GM19099 (cell line): ENCODE measurements at regions not wholly inside any gene's neighbourhood (a gene's known extent, or its start where the extent isn't known, plus 50 kb on each side); places are given as distances from the start of the nearest gene placed in this dataset.

Experiments used
- POLR2A ChIP-seq: IDR thresholded peaks from 3 replicates; pipeline ENCODE4 v1.6.1; 2011; ENCODE audit warnings: low read depth; ENCODE audit not compliant: insufficient read length; ENCODE audit errors: extremely low read depth

GRCh38 chr10:78746155-78746763, 322.5 kb upstream of the ZMIZ1 start:
- no peak for TF ChIP-seq POLR2A

- TF ChIP-seq POLR2A, result no peak
Measured at GRCh38 chr10:78747401-78748234, 321.1 kb upstream of the ZMIZ1 start.

- TF ChIP-seq POLR2A, result no peak
Measured at GRCh38 chr10:78748235-78748533, 320.6 kb upstream of the ZMIZ1 start.

- no peak for TF ChIP-seq POLR2A
Measured at GRCh38 chr10:78749200-78749599, 319.6 kb upstream of the ZMIZ1 start.

GRCh38 chr10:78749898-78750297, 318.9 kb upstream of the ZMIZ1 start:
- no peak for TF ChIP-seq POLR2A

- no peak for TF ChIP-seq POLR2A
Measured at GRCh38 chr10:78750418-78750817, 318.3 kb upstream of the ZMIZ1 start.

GRCh38 chr10:78751716-78752115, 317.1 kb upstream of the ZMIZ1 start:
- no peak for TF ChIP-seq POLR2A

- TF ChIP-seq POLR2A, result no peak
Measured at GRCh38 chr10:78752221-78752620, 316.5 kb upstream of the ZMIZ1 start.

- TF ChIP-seq POLR2A, result no peak
Measured at GRCh38 chr10:78752708-78753107, 316.1 kb upstream of the ZMIZ1 start.

GRCh38 chr10:78754269-78755062, 314.3 kb upstream of the ZMIZ1 start:
- TF ChIP-seq POLR2A, result no peak

GRCh38 chr10:78755063-78755701, 313.6 kb upstream of the ZMIZ1 start:
- TF ChIP-seq POLR2A, result no peak

GRCh38 chr10:78755877-78756455, 312.8 kb upstream of the ZMIZ1 start:
- no peak for TF ChIP-seq POLR2A

GRCh38 chr10:78756604-78757343, 312.0 kb upstream of the ZMIZ1 start:
- no peak for TF ChIP-seq POLR2A

- TF ChIP-seq POLR2A, result no peak
Measured at GRCh38 chr10:78757344-78757925, 311.3 kb upstream of the ZMIZ1 start.
